HG02623 (cell line): ENCODE measurements at regions not wholly inside any gene's neighbourhood (a gene's known extent, or its start where the extent isn't known, plus 50 kb on each side); places are given as distances from the start of the nearest gene placed in this dataset.
"Not testable (repeated sequence)": the region's sequence is repeated elsewhere in the genome, so short reads cannot be mapped to it uniquely, and the experiment has no call there.

ENCODE experiments used
- ATAC-seq: cut with Tn5 transposase; IDR thresholded peaks from one replicate; pipeline ENCODE4 v1.9.1; 2021; ENCODE audit warnings: moderate library complexity; ENCODE audit not compliant: unreplicated experiment

DNA sequence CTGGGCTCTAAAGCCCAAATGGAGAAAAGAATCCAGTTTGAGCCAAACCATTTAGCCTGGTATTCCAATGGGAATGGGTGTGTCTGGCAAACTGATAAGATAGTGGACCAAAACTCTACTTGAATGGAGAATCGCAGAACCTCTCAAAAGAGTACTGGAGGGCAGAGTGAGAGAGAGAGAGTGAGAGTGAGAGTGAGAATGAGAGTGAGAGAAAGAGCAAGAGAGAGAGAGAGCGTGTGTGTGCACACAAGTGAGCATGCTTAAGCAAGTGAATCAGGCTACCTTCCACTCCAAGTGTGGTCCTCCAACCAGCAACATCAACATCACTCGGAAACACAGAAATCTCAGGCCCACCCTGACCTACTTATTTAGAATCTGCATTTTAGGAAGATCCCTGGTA is 58.8 kb downstream of the UQCRFS1 start:
- ATAC-seq = no peak

DNA sequence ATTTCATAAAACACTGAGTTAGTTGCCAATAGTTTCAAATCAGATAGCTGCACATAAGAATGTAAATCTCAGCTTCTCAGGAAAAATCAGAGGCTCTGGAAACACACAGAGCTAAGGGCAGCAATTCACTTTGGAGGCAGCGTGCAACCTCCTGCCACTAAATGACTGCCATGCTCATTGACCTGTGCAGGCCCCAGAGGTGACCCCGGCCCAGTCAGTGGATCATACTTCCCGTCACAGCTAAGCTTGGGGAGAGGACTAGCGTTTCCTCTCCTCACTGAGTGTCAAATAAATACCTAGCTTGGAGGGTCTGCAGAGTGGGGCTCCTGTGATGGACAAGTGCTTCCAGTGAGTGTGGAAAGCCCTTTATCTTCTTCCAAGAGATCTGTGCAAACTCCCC is 67.2 kb downstream of the UQCRFS1 start:
- ATAC-seq = no peak

DNA sequence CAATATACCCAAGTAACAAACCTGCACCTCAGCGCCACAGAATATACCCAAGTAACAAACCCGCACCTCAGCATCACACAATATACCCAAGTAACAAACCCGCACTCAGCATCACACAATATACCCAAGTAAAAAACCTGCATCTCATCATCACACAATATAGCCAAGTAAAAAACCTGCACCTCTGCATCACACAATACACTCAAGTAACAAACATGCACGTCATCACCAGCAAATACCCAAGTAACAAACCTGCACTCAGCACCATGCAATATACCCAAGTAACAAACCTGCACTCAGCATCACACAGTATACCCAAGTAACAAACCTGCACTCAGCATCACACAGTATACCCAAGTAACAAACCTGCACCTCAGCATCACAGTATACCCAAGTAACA is 69.8 kb downstream of the UQCRFS1 start:
- no peak for ATAC-seq

DNA sequence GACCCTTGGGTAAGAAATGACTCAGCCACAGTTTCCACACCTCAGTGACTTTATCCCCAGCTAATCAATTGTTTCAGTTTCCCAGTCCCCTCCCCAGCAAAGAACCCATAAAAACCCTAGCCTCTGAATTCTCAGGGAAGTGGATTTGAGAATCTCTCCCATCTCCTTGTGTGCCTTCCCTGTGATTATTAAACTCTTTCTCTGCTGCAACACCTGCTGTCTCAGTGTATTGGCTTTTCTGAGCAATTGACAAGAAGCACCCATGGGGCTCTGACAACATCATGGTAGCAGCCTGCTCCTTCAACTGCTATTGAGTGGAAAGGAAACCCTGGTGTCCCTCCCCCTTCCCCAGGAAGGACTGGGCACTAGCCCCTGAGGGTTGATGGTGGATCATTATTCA is 73.7 kb downstream of the UQCRFS1 start:
- ATAC-seq = no peak

DNA sequence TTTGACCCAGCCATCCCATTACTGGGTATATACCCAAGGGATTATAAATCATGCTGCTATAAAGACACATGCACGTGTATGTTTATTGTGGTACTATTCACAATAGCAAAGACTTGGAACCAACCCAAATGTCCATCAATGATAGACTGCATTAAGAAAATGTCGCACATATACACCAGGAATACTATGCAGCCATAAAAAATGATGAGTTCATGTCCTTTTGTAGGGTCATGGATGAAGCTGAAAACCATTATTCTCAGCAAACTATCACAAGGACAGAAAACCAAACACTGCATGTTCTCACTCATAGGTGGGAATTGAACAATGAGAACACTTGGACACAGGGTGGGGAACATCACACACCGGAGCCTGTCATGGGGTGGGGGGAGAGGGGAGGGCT is 74.7 kb downstream of the UQCRFS1 start:
- not testable (repeated sequence) for ATAC-seq

DNA sequence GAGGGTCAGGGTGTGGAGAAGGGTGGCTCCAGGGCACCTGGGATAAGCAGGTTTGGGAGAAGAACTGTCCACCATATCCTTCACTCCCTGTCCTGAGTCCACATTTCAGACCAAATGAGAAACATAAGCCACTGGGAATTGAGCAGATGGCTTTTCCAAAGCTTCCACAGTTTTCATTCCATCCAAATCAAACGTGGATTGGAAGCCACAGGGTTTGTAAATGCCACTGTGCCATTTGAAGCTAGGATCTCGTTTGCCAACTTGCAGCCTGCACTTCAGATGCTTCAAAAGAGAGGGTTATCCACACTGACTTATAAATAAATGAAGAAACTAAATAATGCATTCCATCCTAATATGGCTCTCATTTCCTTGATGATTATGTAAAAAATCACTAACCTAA is 81.5 kb downstream of the UQCRFS1 start:
- no peak for ATAC-seq

DNA sequence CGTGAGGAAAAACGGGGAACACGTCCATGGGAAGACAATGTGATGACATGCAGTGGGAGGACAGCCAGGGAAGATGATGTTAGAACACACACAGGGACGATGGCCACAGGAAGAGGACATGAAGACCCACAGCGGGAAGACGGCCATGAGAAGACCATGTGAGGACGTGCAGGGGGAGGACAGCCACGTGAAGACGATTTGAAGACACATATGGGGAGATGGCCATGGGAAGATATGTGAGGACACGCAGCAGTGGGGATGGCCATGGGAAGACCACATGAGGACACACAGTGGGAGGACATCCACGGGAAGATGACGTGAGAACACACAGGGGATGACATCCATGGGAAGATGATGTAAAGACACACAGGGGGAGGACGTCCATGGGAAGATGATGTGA is 83.8 kb downstream of the UQCRFS1 start:
- ATAC-seq = no peak

DNA sequence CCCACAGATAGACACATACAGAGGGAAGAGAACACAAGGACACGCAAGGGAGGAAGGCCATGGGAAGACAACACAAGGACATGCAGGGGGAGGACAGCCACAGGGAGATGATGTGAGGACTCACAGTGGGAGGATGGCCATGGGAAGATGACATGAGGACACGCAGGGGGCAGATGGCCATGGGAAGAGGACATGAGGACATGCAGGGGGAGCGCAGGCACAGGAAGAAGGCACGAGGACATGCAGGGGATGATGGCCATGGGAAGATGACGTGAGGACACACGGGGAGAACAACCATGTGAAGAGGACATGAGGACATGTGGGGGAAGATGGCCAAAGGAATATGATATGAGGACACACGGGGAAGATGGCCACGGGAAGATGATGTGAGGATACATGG is 84.7 kb downstream of the UQCRFS1 start:
- ATAC-seq = no peak

DNA sequence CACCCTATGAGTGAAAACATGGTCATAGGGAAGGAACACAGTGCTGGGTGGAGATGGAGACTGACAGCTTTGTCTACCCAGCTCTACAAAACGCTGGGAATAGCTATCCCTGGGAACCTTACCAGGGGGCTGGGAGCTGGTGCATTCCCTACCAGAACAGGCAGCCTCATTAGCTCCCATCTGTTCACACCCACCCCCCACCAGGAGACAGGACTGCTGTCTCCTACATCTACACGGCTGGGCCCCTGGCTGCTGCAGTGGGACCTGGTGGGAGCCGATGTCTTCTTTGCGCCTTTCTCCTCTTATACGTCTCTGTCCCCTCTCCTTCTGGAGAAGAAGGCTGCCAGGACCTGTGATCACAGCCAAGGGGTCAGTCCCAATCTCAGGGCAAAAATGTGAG is 90.8 kb downstream of the UQCRFS1 start:
- no peak for ATAC-seq

DNA sequence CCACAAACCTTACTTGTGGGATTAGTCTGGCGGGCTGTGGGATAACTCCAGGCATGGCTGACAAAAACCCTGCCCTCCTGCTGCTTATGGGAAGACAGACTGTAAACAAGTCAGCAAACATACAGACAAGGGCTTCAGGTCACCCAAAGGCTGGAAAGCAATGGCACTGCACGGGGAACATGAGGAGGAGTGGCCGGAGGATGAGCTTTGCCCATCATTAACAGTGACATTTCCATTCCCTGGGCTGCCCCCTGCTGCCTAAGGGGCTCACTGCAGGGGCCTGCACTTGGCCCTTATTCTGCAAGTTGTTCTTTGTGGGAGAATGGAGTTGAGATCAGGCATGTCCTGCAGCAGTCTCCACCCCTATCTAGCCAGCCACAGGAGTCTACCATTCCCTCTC is 91.3 kb downstream of the UQCRFS1 start:
- no peak for ATAC-seq

DNA sequence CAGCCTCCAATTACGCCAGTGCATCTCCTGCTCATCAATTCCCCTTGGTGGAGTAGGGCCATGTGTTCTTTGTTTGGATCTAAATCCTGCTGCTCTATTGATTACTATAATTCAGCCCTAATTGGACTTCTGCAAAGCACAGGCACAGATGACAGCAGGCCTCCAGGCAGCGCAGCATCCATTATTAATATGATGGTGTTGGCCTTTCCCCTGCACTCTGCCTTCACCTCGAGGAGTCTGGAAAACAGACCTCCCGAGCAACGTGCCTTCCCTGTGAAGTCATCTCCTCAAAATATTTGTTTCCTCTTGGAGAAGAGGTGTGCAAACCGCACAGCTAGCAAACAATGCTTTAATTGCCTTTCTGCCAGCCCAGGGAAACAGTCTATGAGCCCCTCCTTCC is 92.5 kb downstream of the UQCRFS1 start:
- ATAC-seq = no peak

DNA sequence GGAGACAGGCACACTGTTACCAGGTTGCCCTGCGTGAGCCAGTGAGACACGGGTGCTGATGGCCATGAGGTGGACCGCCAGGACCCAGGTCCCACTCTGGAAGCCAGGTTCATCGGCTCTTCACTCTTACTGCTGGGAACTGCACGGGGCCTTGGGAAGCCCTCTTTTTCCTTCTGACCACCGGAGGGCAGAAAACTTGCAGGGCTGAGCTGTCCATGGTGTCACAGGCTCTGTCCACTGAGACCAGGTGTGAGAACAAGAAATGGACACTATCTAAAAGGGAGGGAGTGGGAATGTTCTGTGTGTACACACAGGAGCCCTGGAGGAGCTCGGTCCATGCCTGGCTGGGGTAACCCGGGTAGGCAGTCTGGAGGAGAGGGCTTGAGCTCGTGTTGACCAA is 93.4 kb downstream of the UQCRFS1 start:
- no peak for ATAC-seq

DNA sequence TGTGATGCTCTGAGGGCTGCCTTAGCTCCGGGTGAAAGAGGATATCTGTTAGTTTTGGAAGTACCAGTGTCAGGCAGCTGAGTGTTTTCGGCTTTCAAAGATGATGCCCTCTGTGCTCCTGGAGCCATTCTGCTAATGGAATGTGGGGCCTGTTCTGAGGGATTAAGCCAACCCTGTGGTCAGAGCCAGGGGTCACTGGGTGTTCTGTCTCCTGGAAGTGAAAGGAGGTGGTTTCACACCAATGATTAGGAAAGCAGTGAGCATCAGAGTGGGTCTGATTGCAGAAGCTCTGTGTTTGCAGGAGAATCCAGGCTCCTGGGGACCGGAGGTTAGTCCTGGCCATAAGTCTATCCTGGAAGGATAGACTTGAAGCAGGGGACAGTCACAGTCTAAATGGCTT is 94.6 kb downstream of the UQCRFS1 start:
- no peak for ATAC-seq

DNA sequence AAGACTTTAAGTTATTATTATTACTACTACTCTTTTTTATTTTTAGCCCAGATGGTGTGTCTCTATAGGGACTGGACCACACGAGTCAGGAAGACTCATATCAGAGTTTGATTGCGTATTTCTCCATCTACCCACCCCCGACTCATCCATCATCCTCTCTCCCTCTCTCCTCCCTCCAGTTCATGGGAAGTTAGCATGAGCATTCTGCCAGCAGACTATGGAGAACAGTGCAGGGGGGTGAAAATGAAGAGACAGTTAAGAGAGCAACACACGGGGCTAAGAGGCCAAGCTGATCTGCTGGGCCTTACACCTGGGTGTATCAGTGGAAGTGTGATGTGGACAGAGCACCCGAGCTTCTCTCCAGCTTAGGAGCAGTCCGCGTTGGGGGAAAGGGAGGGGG is 95.0 kb downstream of the UQCRFS1 start:
- ATAC-seq = no peak

DNA sequence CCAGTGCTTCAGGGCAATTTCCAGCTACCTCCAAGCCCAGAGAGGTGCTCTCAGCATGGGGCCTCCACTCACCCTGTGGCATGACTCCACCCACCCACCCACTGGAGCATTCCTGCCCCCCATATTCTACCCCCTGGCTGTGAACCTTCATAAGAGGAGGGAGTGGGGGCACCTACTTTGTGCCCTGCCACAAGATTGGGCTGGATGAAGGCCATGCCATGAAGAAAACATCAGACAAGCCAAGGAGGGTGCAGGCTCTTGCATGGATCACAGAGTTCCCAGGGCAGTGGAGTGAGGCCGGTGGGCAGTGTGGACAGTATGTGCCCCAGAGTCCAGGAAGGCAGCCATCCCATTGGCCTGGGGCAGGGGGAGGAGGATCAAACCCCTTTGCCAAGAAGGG is 97.8 kb downstream of the UQCRFS1 start:
- ATAC-seq = no peak

DNA sequence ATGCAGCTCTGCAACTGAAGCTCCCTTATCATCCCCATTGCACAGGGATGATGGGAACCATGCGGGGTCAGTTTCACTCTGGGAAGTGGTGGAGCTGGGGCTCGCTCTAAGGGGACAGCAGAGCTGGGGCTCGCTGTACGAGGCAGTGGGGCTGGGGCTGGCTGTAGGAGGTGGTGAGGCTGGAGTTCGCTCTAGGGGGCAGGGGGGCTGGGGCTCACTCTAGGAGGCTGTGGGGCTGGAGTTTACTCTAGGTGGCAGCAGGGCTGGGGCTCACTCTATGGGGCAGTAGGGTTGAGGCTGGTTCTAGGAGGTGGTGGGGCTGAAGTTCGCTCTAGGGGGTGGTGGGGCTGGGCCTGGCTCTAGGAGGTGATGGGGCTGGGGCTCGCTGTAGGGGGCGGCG is 99.1 kb downstream of the UQCRFS1 start:
- ATAC-seq = no peak

DNA sequence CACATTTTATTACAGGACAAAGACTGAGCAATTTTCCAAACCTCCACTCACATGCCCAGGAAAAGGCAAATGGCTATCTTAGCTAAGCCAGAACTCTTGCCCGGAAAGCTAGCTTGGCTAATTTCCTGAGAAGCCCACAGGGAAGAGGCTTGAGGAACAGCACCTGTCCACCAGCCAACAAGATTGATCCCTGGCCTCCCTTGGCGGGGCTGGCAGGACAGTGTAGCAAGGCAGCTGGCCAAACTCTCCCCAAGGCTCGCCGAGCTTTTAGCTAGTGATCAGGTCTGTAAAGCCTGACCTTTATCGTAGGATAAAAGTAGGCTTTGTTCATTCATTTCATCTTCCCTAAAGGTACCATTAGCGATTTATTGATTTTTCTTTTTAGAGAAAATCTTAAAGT is 101.4 kb downstream of the UQCRFS1 start:
- ATAC-seq = no peak

DNA sequence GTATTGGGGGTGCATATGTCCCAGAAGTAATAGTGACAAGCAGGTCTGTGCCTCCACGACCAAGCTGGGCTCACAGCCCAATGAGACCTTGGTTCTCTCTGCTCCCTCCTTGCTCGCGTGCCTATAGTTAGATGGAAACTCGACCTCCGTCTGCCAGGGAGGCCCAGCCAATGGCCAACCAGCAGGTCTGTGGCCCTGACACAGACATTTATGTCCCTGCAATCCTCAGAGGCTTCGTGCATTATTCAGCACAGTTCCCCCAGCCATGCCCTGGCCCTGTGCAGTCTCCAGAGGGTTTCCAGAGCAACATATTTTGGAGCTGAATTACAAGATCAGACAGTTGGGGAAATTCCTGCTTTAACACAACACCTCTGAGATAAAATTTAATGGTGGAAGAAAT is 105.1 kb downstream of the UQCRFS1 start:
- ATAC-seq = no peak

DNA sequence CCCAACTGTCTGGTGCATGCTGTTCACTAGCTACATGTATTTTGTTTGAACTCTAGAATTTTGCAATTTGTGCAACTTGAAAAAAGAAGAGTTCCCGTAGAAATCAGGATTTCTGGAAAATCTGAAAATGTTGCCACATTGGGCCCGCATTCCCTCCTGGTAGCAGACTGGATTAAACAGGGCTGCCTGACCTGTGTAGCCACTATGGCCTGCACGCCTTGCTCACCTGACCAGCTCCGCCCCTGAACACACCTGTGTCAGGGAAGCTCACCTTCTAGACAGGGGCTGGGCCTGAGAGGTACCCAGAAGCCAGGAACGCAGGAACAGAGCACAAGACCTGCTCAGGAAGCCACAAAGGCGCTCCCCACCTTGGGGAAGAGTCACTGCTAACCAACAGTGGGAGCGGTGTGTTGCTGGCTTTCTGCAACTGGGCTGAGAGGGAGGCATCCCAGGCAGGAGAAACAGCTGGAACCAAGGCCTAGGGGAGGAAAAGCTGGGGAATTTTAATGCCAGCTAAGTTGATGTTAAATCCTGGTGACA is 106.5 kb downstream of the UQCRFS1 start:
- ATAC-seq = no peak

DNA sequence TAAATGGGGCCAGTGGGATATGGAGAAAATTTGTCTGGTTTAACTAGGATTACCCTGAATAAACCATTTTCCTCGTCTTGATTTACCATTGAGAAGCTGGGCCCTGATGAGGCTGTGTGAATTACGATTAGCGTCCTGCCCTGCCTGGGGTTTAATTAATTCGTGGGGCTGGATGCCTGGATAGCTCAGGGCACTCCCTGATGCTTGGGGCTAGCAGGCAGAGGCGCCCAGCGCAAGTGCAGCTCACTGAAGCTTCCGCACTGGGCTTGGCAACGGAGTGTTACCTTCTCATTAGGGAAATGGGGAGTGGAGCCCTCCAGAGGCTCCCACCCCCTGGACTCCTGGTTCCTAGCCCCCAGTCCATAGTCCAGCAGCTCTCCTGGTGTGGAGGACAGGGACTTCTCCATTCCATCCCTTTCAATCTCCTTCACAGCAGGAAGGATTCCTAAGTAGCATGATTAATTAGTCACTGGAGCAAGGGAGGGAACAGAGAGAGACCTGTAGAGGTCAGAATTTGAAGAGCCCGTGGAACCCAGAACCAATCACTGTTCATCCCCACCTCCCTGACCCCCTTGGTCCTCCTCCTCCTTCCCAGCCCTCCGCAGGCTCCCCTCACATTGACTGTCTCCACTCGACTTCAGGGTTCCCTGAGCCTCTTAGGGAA is 107.2 kb downstream of the UQCRFS1 start:
- ATAC-seq = no peak

DNA sequence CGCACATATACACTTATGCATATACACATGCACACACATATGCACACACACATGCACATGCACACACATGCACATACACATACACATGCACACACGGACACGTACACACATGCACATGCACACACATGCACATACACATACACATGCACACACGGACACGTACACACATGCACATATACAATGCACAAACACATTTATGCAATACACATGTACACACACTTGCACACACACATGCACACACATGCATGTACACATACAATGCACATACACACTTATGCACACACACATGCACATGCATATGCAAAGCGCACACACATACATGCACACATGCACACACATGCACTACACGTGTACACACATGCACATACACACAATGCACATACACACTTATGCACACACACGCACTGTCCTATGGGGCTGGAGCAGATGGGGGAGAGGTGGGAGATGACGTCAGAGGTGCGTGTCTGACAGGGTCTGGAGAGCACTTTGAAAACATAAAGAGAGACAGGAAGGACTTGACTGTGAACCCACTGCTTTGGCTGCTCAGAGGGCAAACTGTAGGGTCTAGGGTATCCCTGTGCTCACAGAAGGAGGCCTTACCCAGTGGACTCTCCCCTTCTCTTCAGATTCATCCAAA is 108.2 kb downstream of the UQCRFS1 start:
- ATAC-seq = no peak

DNA sequence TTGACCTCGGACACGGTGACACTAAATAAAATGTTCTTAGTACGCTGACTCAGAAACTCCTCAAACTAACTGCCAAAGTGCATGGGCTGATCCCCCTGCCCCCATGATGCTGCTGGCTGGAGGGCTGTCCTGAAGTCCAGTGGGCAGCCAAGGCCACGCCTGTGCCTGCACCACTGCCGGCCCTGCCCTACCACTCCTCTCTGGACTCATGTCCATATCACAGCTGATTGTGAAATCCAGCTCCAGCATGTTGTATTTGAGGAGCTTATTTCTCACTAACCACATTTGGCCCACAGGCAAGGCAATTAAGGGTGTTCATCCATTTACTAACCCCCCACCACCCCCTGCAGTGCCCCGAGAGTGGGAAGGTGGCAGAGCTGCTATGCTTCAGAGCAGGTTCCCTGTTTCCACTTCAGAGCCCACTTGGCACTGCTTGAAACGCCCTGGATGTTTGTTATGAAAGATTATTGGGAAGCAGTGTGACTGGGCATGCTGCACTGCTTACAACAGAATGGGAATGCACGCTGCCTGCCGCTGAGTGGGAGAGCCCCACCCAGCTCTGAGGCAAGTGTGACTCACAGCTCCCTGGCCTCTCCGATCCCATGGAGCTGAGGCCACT is 114.0 kb downstream of the UQCRFS1 start:
- ATAC-seq = no peak
